ENCODE measurements at regions not wholly inside any gene's neighbourhood (a gene's known extent, or its start where the extent isn't known, plus 50 kb on each side); places are given as distances from the start of the nearest gene placed in this dataset.

- Histone ChIP-seq H3K36me3 (replicated peaks in 1 of 2; ENCODE audit: control insufficient read depth in 1 of 2, insufficient read depth in 2 of 2, low read length in 1 of 2) (no peaks in the 10 kb centered on the region), H2AFZ (ENCODE audit: low read depth) (no peak overlapping the region), H3K9me3 (no peaks in the 10 kb centered on the region), H3K4me3 (ENCODE audit: low read depth in 2 of 2, low read length in 1 of 2) (no peak overlapping the region), H4K20me1 (ENCODE audit: insufficient read depth) (no peaks in the 10 kb centered on the region), H3K9ac (no peak overlapping the region), H3K27me3 (ENCODE audit: insufficient read depth) (no peaks in the 10 kb centered on the region), H3K4me1 (ENCODE audit: control insufficient read depth in 1 of 2, insufficient read depth in 2 of 2, low read depth in 1 of 2, low read length in 1 of 2) (peaks cover 7 to 10% of the 10 kb centered on the region in 2 experiments), H3K27ac (ENCODE audit: low read depth in 2 of 2, low read length in 1 of 2) (no peak overlapping the region), H3K79me2 (ENCODE audit: insufficient read depth) (no peaks in the 10 kb centered on the region), H3F3A (replicated peaks; ENCODE audit: insufficient read depth) (peaks cover 18% of the 10 kb centered on the region), H3K9me2 (no peaks in the 10 kb centered on the region), H3K4me2 (no peak overlapping the region; the same call in 1 of the 2 replicates)
- WGBS (ENCODE audit: low lambda C conversion rate): 85% methylated on average over 3 of the region's 3 CpGs
- no peak for DNase-seq
- TF ChIP-seq RCOR1 (IDR thresholded peaks at IDR 0.05; ENCODE audit: low read length) (peak; percentile 9; the same call in 1 of the 2 replicates), JUND (IDR thresholded peaks at IDR 0.05) (no peak), TCF12 (IDR thresholded peaks at IDR 0.05) (peak; percentile 73), PBX3 (IDR thresholded peaks at IDR 0.05) (peak; percentile 29; the same call in 1 of the 2 replicates), RFX5 (IDR thresholded peaks at IDR 0.05; ENCODE audit: low read length) (no peak), MAX (IDR thresholded peaks at IDR 0.05; ENCODE audit: low read depth) (peak; percentile 37; the same call in 1 of the 2 replicates)
- POLR2A ChIA-PET: no interaction called here
- CTCF ChIA-PET: interaction anchor here (1.5 kb wide), 1 partner anchor 25 kb away, joined by 4 read pairs; no protein-coding TSS in a partner anchor
Measured at GRCh38 chr7:94062372-94062771, 58.2 kb upstream of the BET1 start.

GRCh38 chr7:94064541-94065191 lies 60.5 kb upstream of the BET1 start:
- H4K20me1 ChIP-seq (ENCODE audit: insufficient read depth): no peaks in the 10 kb centered on the region
- H3K36me3 ChIP-seq (replicated peaks in 1 of 2; ENCODE audit: control insufficient read depth in 1 of 2, insufficient read depth in 2 of 2, low read length in 1 of 2): no peaks in the 10 kb centered on the region
- peak overlapping the region in 1 of 2 experiments; percentile 39; a peak in 2 of 4 replicates for H3K27ac ChIP-seq (ENCODE audit: low read depth in 2 of 2, low read length in 1 of 2)
- no peaks in the 10 kb centered on the region for H3K27me3 ChIP-seq (ENCODE audit: insufficient read depth)
- H3K79me2 ChIP-seq (ENCODE audit: insufficient read depth): no peaks in the 10 kb centered on the region
- 40% methylated on average over 4 of the region's 4 CpGs for WGBS (ENCODE audit: low lambda C conversion rate)
- POLR2A ChIA-PET: no interaction called here
- no peak overlapping the region for H3K9ac ChIP-seq
- CTCF ChIA-PET: no interaction called here
- H3K4me1 ChIP-seq (ENCODE audit: control insufficient read depth in 1 of 2, insufficient read depth in 2 of 2, low read depth in 1 of 2, low read length in 1 of 2): peaks cover 10 to 14% of the 10 kb centered on the region in 2 experiments
- DNase-seq: peak; percentile 22
- H3K9me2 ChIP-seq: no peaks in the 10 kb centered on the region
- H2AFZ ChIP-seq (ENCODE audit: low read depth): no peak overlapping the region
- H3K9me3 ChIP-seq: no peaks in the 10 kb centered on the region
- H3K4me3 ChIP-seq (ENCODE audit: low read depth in 2 of 2, low read length in 1 of 2): no peak overlapping the region
- peak overlapping the region; percentile 21; the same call in 1 of the 2 replicates for H3K4me2 ChIP-seq
- H3F3A ChIP-seq (replicated peaks; ENCODE audit: insufficient read depth): peaks cover 18% of the 10 kb centered on the region
- TF ChIP-seq RXRA (IDR thresholded peaks at IDR 0.05; ENCODE audit: borderline replicate concordance, low read depth) (no peak), MXI1 (IDR thresholded peaks at IDR 0.05; ENCODE audit: low read depth, low read length) (no peak), PBX3 (IDR thresholded peaks at IDR 0.05) (peak; percentile 33; the same call in 1 of the 2 replicates), EP300 (IDR thresholded peaks at IDR 0.05; ENCODE audit: borderline replicate concordance in 1 of 2, low read depth in 1 of 2, low read length in 1 of 2) (peak; percentile 47; a peak in 2 of 4 replicates), IRF3 (IDR thresholded peaks at IDR 0.05; ENCODE audit: low read depth, low read length) (no peak), GATA2 (CRISPR knock-in tag; IDR thresholded peaks at IDR 0.05) (no peak; the same call in 1 of the 2 replicates), TAF1 (IDR thresholded peaks at IDR 0.05; ENCODE audit: borderline replicate concordance, low read depth, low read length) (no peak), USF2 (IDR thresholded peaks at IDR 0.05; ENCODE audit: borderline replicate concordance, low read depth, low read length) (no peak), EZH2phosphoT487 (IDR thresholded peaks at IDR 0.05; ENCODE audit: borderline replicate concordance, low read depth) (no peak), NFIC (IDR thresholded peaks at IDR 0.05; ENCODE audit: borderline replicate concordance) (peak; percentile 84; the same call in 1 of the 2 replicates), MAX (IDR thresholded peaks at IDR 0.05; ENCODE audit: low read depth) (no peak), REST (IDR thresholded peaks at IDR 0.05; ENCODE audit: low read depth, low read length) (no peak), FOXJ3 (CRISPR knock-in tag; IDR thresholded peaks at IDR 0.05) (no peak)

Data from SK-N-SH (cell line).